Kidney (tissue), 13 donors: ENCODE measurements at regions not wholly inside any gene's neighbourhood (a gene's known extent, or its start where the extent isn't known, plus 50 kb on each side); places are given as distances from the start of the nearest gene placed in this dataset.

Source experiments
- DNase-seq, 5 donors: peaks; one replicate each; pipeline ENCODE4 v3.0.0-alpha.2; 2013 to 2020
- FAIRE-seq: peaks from 2 replicates; lab custom pipeline; 2012; peaks lifted over from hg19 to GRCh38; lab: Jason Lieb, UNC
- H3K27ac ChIP-seq, 2 donors: one replicate each; pipeline ENCODE4 v1.7.0; 2013; ENCODE audit warnings: low read depth in 2 of 2, low read length in 2 of 2, inconsistent platforms in 1 of 2
- H3K27me3 ChIP-seq: one replicate; pipeline ENCODE4 v1.7.1; 2013; ENCODE audit warnings: low read length, inconsistent platforms; ENCODE audit not compliant: control insufficient read depth, insufficient read depth
- H3K36me3 ChIP-seq, 3 donors: one replicate each; pipeline versions ENCODE4 v1.7.0 to v1.7.1; 2013; ENCODE audit warnings: low read length in 3 of 3, control low read depth in 1 of 3, inconsistent platforms in 1 of 3; ENCODE audit not compliant: insufficient read depth in 3 of 3, control insufficient read depth in 2 of 3
- H3K4me1 ChIP-seq, 3 donors: one replicate each; pipeline versions ENCODE4 v1.7.0 to v1.7.1; 2013; ENCODE audit warnings: low read length in 3 of 3, inconsistent platforms in 1 of 3, low read depth in 1 of 3; ENCODE audit not compliant: control insufficient read depth in 2 of 3, insufficient read depth in 2 of 3
- H3K4me3 ChIP-seq, 3 donors: one replicate each; pipeline versions ENCODE4 v1.7.0 to v1.8.1; 2013; ENCODE audit warnings: low read length in 3 of 3, control low read depth in 1 of 3, inconsistent platforms in 1 of 3
- H3K9ac ChIP-seq, 3 donors: one replicate each; pipeline versions ENCODE4 v1.7.0 to v1.7.1; 2013; ENCODE audit warnings: low read length in 3 of 3, control low read depth in 1 of 3, inconsistent platforms in 1 of 3
- H3K9me3 ChIP-seq, 3 donors: one replicate each; pipeline versions ENCODE4 v1.7.0 to v1.7.1; 2013; ENCODE audit warnings: low read length in 3 of 3, control low read depth in 1 of 3, inconsistent platforms in 1 of 3; ENCODE audit not compliant: control insufficient read depth in 2 of 3, insufficient read depth in 1 of 3
- intact Hi-C: fragments of 100-400 bp; cut with DNase I; formaldehyde crosslinking; loops from one replicate; pipeline ENCODE4 v1.11.1; 2022
- TF ChIP-seq, protein P1 (sequence below): IDR thresholded peaks from 3 replicates; pipeline ENCODE4 v1.5.1; 2012; ENCODE audit warnings: mild to moderate bottlenecking, moderate library complexity, borderline replicate concordance; ENCODE audit not compliant: insufficient read depth; ENCODE audit errors: extremely low read depth
- donor health status: control.
- donor health status: control.
- donor health status: control.
- donor health status: control.
- donor health status: control.
- donor health status: DM: yes; HTN: yes; CAD: no.
- donor health status: Normal renal cell carcinoma (clear cell type).

DNA sequence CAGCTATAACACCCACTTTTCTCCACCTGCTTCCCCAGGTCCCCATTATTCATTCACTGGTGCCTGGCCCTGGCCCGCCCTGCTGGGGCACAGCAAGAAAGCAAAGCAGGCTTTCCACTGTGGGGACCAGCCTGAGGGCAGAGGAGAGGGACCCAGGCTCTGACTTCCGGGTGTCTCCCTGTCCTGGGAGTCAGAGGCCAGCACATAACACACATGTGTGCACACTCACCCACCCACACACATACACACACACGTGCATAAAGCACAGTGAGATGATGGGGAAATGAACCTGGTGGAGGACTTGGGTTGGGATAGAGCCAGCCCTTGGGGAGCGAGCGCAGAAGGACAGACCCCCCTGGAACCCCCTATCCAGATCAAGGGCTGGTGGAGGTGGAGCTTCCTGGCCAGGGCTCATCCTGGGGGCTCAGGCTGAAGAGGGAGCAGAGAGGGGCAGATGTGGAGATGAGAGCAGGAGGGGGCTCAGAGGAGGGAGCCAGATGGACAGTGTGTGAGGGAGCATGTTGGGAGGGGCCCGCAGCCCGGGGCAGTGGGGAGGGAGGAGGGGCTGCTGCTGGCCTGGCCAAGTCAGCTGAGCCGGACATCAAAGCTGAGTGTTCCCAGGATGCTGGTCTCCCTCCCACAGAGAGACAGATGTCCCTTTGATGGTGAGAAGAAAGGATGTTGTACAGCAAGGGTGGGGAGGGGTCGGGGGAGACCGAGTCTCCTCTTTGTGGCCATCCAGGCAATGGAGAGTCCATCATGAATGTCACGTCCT, 78.2 kb downstream of the LINGO1 start:
- Histone ChIP-seq H3K4me3 (no peak overlapping the region), H3K36me3 (no peaks in the 10 kb centered on the region), H3K9ac (no peak overlapping the region), H3K27ac (no peak overlapping the region), H3K9me3 (no peaks in the 10 kb centered on the region), H3K27me3 (no peaks in the 10 kb centered on the region), H3K4me1 (no peaks in the 10 kb centered on the region)
- DNase-seq (peak; percentile 35 to 72 (median 50)), FAIRE-seq (no peak)
- intact Hi-C loops: no loop called here
- TF ChIP-seq, protein P1, sequence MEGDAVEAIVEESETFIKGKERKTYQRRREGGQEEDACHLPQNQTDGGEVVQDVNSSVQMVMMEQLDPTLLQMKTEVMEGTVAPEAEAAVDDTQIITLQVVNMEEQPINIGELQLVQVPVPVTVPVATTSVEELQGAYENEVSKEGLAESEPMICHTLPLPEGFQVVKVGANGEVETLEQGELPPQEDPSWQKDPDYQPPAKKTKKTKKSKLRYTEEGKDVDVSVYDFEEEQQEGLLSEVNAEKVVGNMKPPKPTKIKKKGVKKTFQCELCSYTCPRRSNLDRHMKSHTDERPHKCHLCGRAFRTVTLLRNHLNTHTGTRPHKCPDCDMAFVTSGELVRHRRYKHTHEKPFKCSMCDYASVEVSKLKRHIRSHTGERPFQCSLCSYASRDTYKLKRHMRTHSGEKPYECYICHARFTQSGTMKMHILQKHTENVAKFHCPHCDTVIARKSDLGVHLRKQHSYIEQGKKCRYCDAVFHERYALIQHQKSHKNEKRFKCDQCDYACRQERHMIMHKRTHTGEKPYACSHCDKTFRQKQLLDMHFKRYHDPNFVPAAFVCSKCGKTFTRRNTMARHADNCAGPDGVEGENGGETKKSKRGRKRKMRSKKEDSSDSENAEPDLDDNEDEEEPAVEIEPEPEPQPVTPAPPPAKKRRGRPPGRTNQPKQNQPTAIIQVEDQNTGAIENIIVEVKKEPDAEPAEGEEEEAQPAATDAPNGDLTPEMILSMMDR: no peak

DNA sequence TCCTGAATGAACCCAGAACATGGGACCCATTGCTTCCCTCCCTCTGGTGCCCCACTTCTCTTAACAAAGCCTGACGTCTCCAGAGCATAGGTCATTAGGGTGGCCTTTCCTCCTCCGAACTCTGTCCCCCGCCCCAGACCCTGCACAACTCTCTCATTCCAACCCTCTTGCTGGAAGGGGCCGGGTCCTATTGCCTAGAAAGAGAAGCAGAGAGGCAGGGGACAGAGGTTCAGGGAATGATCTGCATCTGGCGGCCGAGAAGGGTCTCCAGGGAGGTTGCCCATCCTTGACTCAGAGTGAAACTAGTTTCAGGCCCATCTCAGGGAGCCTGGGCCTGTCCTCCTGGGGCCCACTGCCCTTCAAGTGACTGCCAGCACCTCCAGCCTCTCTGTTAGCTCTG, 79.0 kb downstream of the LINGO1 start:
- no peaks in the 10 kb centered on the region for H3K9me3 ChIP-seq
- no peak overlapping the region for H3K27ac ChIP-seq
- H3K27me3 ChIP-seq: no peaks in the 10 kb centered on the region
- no peak for FAIRE-seq
- TF ChIP-seq, protein P1: no peak
- no peaks in the 10 kb centered on the region for H3K36me3 ChIP-seq
- no peak overlapping the region for H3K9ac ChIP-seq
- no peaks in the 10 kb centered on the region for H3K4me1 ChIP-seq
- intact Hi-C loops: no loop called here
- peak in 1 of 5 donors; percentile 12 for DNase-seq
- no peak overlapping the region for H3K4me3 ChIP-seq

DNA sequence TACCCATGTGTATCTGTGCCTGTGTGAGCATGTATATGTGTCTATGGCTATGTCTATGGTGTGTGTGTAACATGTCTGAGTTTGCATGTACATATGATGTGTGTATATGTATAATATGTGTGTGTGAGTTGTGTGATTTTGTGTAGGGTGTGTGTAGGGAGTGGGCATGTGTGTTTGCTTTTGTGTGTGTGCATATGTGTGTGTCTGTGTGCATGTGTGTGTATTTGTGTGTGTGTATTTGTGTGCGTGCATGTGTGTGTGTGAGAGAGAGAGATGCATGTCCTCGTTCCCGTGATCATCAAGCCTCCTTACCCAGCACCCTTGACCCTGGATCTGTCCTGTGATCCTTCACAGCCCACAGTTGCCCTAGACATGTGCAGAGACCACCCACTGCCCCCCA, 79.5 kb downstream of the LINGO1 start:
- Histone ChIP-seq H3K27me3 (no peaks in the 10 kb centered on the region), H3K4me1 (no peaks in the 10 kb centered on the region), H3K27ac (no peak overlapping the region), H3K9ac (no peak overlapping the region), H3K9me3 (no peaks in the 10 kb centered on the region), H3K36me3 (no peaks in the 10 kb centered on the region), H3K4me3 (no peak overlapping the region)
- intact Hi-C loops: no loop called here
- TF ChIP-seq, protein P1: no peak
- DNase-seq (no peak), FAIRE-seq (no peak)
